IMR-90 (cell line): ENCODE measurements at regions not wholly inside any gene's neighbourhood (a gene's known extent, or its start where the extent isn't known, plus 50 kb on each side); places are given as distances from the start of the nearest gene placed in this dataset.

Source experiments
- ATAC-seq: fragments of 200-7000 bp; cut with Tn5 transposase; 2 replicates; pipeline ENCODE4 v1.9.1; 2020; ENCODE audit warnings: low read depth, mild to moderate bottlenecking, moderate library complexity
- BruUV-seq: library from RNA; stranded (reverse); fragments of 400-500 nt; replicated peaks from 2 replicates; lab custom pipeline; 2021; lab: Mats Ljungman, UMichigan
- CTCF ChIA-PET: fragments of 300-600 bp; formaldehyde crosslinking; extraction: SDS; loops from one replicate; lab custom pipeline; 2021; ENCODE audit warnings: antibody characterized with exemption; lab: Yijun Ruan, JAX
- POLR2A ChIA-PET: fragments of 300-600 bp; sonication (Branson Sonifier 250); formaldehyde crosslinking; loops from one replicate; lab custom pipeline; 2022; ENCODE audit warnings: antibody characterized with exemption; ENCODE audit not compliant: unreplicated experiment; lab: Charles Lee
- DNase-seq: peaks from one replicate; pipeline ENCODE4 v3.0.0; 2013
- H2AFZ ChIP-seq: replicated peaks from 2 replicates; pipeline ENCODE3; 2013; ENCODE audit warnings: low read length, mild to moderate bottlenecking; ENCODE audit not compliant: poor library complexity
- H2AK5ac ChIP-seq: 2 replicates; pipeline ENCODE4 v1.6.1; 2013; ENCODE audit warnings: low read depth, low read length, inconsistent platforms
- H2AK9ac ChIP-seq: replicated peaks from 2 replicates; pipeline ENCODE3; 2013; ENCODE audit warnings: mild to moderate bottlenecking, low read depth, low read length, moderate library complexity; ENCODE audit not compliant: poor library complexity
- H2BK120ac ChIP-seq: 2 replicates; pipeline ENCODE4 v1.6.1; 2013; ENCODE audit warnings: low read depth, low read length, inconsistent platforms
- H2BK15ac ChIP-seq: 3 replicates; pipeline ENCODE4 v1.6.1; 2013; ENCODE audit warnings: low read depth, low read length, inconsistent platforms
- H2BK20ac ChIP-seq: 2 replicates; pipeline ENCODE4 v1.6.1; 2013; ENCODE audit warnings: low read depth, mild to moderate bottlenecking, inconsistent platforms, low read length, moderate library complexity
- H2BK5ac ChIP-seq: 2 replicates; pipeline ENCODE4 v1.6.1; 2013; ENCODE audit warnings: mild to moderate bottlenecking, low read depth, low read length, inconsistent platforms; ENCODE audit not compliant: poor library complexity, severe bottlenecking
- H3K14ac ChIP-seq: replicated peaks from 2 replicates; pipeline ENCODE4 v1.6.1; 2013; ENCODE audit warnings: low read depth, low read length, inconsistent platforms
- H3K18ac ChIP-seq: 2 replicates; pipeline ENCODE4 v1.6.1; 2013; ENCODE audit warnings: low read depth, low read length, control low read depth
- H3K23ac ChIP-seq: 2 replicates; pipeline ENCODE4 v1.6.1; 2013; ENCODE audit warnings: low read depth, low read length, inconsistent platforms
- H3K27ac ChIP-seq: 2 replicates; pipeline ENCODE4 v1.5.1; 2013; ENCODE audit warnings: mild to moderate bottlenecking, control low read depth, low read length; ENCODE audit not compliant: insufficient read depth
- H3K27me3 ChIP-seq: 2 replicates; pipeline ENCODE4 v1.6.1; 2013; ENCODE audit warnings: low read length; ENCODE audit not compliant: control insufficient read depth, insufficient read depth
- H3K36me3 ChIP-seq: 2 replicates; pipeline ENCODE4 v1.6.1; 2013; ENCODE audit warnings: low read length, mixed read lengths; ENCODE audit not compliant: control insufficient read depth, insufficient read depth
- H3K4ac ChIP-seq: 2 replicates; pipeline ENCODE4 v1.6.1; 2013; ENCODE audit warnings: low read depth, low read length, inconsistent platforms
- H3K4me1 ChIP-seq: 2 replicates; pipeline ENCODE4 v1.6.1; 2013; ENCODE audit warnings: low read length, mixed read lengths; ENCODE audit not compliant: control insufficient read depth, insufficient read depth
- H3K4me2 ChIP-seq: 2 replicates; pipeline ENCODE4 v1.6.1; 2013; ENCODE audit warnings: low read depth, mild to moderate bottlenecking, control low read depth, low read length, moderate library complexity
- H3K4me3 ChIP-seq: 2 replicates; pipeline ENCODE4 v1.5.1; 2013; ENCODE audit warnings: low read depth, mild to moderate bottlenecking, control low read depth, low read length, moderate library complexity; ENCODE audit not compliant: insufficient read depth
- H3K56ac ChIP-seq: 2 replicates; pipeline ENCODE4 v1.6.1; 2013; ENCODE audit warnings: low read length, inconsistent platforms; ENCODE audit not compliant: insufficient read depth; ENCODE audit errors: extremely low read depth
- H3K79me1 ChIP-seq, 2 experiments: 2 replicates each; pipeline ENCODE4 v1.6.1; 2013; ENCODE audit warnings: low read length in 2 of 2, inconsistent platforms in 1 of 2, low read depth in 1 of 2
- H3K9ac ChIP-seq: 2 replicates; pipeline ENCODE4 v1.6.1; 2013; ENCODE audit warnings: low read depth, low read length, control low read depth
- H3K9me1 ChIP-seq: 2 replicates; pipeline ENCODE4 v1.6.1; 2013; ENCODE audit warnings: low read length, inconsistent platforms; ENCODE audit not compliant: insufficient read depth
- H3K9me3 ChIP-seq: 2 replicates; pipeline ENCODE4 v1.6.1; 2013; ENCODE audit warnings: low read length; ENCODE audit not compliant: control insufficient read depth, insufficient read depth
- H4K20me1 ChIP-seq: 2 replicates; pipeline ENCODE4 v1.6.1; 2013; ENCODE audit warnings: low read length, inconsistent platforms; ENCODE audit not compliant: insufficient read depth
- H4K5ac ChIP-seq: 2 replicates; pipeline ENCODE4 v1.6.1; 2013; ENCODE audit warnings: mild to moderate bottlenecking, low read depth, low read length, control low read depth
- H4K8ac ChIP-seq, 2 experiments: 2 replicates each; pipeline ENCODE4 v1.6.1; 2013; ENCODE audit warnings: low read depth in 2 of 2, low read length in 2 of 2, control low read depth in 1 of 2, inconsistent platforms in 1 of 2
- H4K91ac ChIP-seq: 2 replicates; pipeline ENCODE4 v1.6.1; 2013; ENCODE audit warnings: low read depth, low read length, inconsistent platforms; ENCODE audit not compliant: insufficient read depth
- FOS ChIP-seq: fragments of 150-350 bp; IDR thresholded peaks from 2 replicates; pipeline ENCODE4 v1.6.1; 2016; ENCODE audit warnings: low read depth, low read length
- MAZ ChIP-seq: IDR thresholded peaks from 2 replicates; pipeline ENCODE4 v1.6.1; 2012; ENCODE audit warnings: low read depth, mild to moderate bottlenecking, low read length, improper control_type of control experiment, moderate library complexity, borderline replicate concordance
- MXI1 ChIP-seq: IDR thresholded peaks from 2 replicates; pipeline ENCODE4 v1.6.1; 2012; ENCODE audit warnings: low read depth, mild to moderate bottlenecking, low read length, moderate library complexity, borderline replicate concordance
- WGBS, 2 experiments: methylation state at CpG; one replicate each; pipeline versions ENCODE4 v1.1.5 to v1.1.7; 2013; ENCODE audit warnings: missing lambda C conversion rate in 2 of 2; ENCODE audit not compliant: insufficient read length in 1 of 2; ENCODE audit errors: extremely low coverage in 2 of 2; 5-methylcytosine and 5-hydroxymethylcytosine counted together
- dilution Hi-C: fragments of 300-500 bp; cut with HindIII; formaldehyde crosslinking; loops from one replicate; pipeline ENCODE4 v1.14.3; 2018; ENCODE audit warnings: low sequenced_read_pairs; ENCODE audit not compliant: unreplicated experiment
- in situ Hi-C: fragments of 300-500 bp; cut with MboI; formaldehyde crosslinking; loops from 3 replicates; pipeline ENCODE4 v1.14.3; 2019; ENCODE audit warnings: low sequenced_read_pairs, inconsistent platforms, mixed read lengths
- intact Hi-C: fragments of 100-400 bp; cut with micrococcal nuclease; formaldehyde crosslinking; loops from 2 replicates; pipeline ENCODE4 v1.10.0; 2022

GRCh38 chr3:162130582-162130981, 634.0 kb downstream of the OTOL1 start:
- Histone ChIP-seq H3K18ac (no peak overlapping the region), H3K9me3 (no peaks in the 10 kb centered on the region), H3K4ac (no peak overlapping the region), H3K27ac (no peak overlapping the region), H4K20me1 (no peaks in the 10 kb centered on the region), H3K4me1 (no peaks in the 10 kb centered on the region), H2AFZ (no peak overlapping the region), H3K4me3 (no peak overlapping the region), H3K9ac (no peak overlapping the region), H3K4me2 (no peak overlapping the region), H2BK120ac (no peak overlapping the region), H4K91ac (no peak overlapping the region), H3K23ac (no peak overlapping the region), H2BK15ac (no peak overlapping the region), H3K14ac (no peak overlapping the region), H3K9me1 (no peaks in the 10 kb centered on the region), H3K56ac (no peak overlapping the region), H3K36me3 (no peaks in the 10 kb centered on the region), H3K79me1 (no peaks in the 10 kb centered on the region), H2AK5ac (no peak overlapping the region), H2BK5ac (no peak overlapping the region), H2BK20ac (no peak overlapping the region), H4K5ac (no peak overlapping the region), H2AK9ac (no peak overlapping the region), H3K27me3 (no peaks in the 10 kb centered on the region), H4K8ac (no peak overlapping the region)
- POLR2A ChIA-PET, result no interaction called here
- no TSS peak for BruUV-seq
- WGBS, 2 experiments, result no CpG with 5 or more reads among the region's 3 CpGs
- CTCF ChIA-PET, result no interaction called here
- in situ Hi-C loops (no loop called here), dilution Hi-C loops (no loop called here), intact Hi-C loops (no loop called here)
- DNase-seq, result no peak
- no peak for TF ChIP-seq MAZ
- no peak for TF ChIP-seq MXI1
- no peak for TF ChIP-seq FOS
- ATAC-seq, result no peak
